ENCODE measurements at regions not wholly inside any gene's neighbourhood (a gene's known extent, or its start where the extent isn't known, plus 50 kb on each side); places are given as distances from the start of the nearest gene placed in this dataset.

DNA sequence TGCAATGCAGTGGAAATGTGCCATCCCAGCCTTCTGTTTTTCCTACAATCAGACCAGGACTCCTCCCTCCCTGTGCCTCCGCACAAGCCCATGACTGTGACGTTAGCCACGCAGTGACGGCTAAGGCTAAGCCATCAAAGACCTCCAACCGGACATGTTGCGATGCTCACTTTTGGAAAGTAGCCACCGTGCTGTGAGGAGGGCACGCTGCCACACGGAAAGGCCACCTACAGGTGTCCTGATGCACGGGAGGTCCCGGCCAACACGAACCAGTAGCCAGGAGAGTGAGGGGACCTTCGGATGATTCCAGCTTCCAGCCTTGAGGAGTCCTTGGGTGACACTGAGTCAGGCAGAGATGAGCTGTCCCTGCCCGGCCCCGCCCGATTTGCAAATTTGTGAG lies 53.9 kb downstream of the FOXL1 start:
- no peak for DNase-seq (ENCODE audit: low spot score)

DNA sequence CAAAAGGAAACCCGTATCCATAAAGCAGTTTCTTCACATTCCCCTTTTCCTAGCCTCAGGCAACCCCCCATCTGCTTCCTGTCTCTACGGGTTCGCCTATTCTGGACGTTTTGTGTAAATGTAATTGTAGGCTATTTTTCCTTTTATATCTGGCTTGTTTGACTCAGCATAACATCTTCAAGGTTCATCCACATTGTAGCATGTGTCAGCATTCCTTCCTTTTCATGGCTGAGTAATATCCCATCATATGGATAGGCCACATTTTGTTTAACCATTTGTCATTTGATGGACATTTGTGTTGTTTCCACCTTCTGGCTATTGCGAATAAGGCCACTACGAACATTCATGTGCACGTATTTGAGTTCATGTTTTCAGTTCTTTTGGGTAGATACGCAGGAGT lies 54.6 kb downstream of the FOXL1 start:
- DNase-seq (ENCODE audit: low spot score), result no peak

DNA sequence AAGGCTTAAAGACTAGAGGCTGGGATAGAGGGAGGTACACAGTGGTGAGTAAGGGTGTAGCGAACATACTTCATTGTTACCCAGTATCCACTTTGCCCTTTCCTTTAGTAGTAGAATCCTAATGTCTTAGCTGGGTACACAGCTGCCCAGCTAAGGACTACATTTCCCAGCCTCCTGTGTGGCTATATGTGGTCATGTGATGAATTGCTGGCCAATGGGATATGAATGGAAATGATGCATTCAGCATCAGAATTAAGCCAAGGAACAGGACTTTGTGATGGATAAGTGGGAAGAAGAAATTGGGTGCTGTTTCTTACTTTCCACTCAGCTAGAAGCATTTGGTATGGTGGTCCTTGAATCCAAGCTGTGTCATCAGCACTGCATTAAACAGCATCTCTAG lies 55.9 kb downstream of the FOXL1 start:
- DNase-seq (ENCODE audit: low spot score), result no peak

DNA sequence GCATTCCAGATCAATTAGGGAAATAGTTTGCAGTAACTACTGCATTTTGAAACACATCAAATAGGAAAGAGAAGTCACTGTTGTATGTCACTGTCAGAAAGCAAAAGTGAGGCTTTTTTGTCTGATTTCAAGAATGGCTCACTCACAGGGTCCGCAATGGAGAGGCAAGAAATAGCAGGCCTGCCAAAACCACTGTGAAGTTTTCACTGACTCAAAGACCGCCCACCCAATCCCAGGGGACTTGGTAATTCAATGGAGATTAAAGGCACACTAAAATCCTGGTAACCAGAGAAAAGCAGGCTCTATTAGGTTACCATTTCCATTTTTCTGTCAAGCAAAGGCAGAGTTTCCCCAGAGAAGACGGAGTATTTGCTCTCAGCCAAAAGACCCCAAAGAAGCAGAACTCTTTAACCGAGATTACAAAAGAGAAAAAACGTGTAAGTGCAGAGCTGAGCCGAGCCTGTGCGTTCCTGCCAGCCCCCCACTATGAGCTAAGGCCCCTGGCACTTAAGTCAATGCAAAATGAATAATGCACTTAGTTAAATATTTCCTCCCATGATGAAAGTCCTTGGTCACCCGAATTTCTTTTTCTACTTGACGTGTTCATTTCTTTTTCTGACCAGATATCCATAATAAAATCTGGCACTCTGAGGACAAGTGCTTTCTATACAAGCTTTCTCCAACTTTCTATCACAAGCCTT lies 57.0 kb downstream of the FOXL1 start:
- DNase-seq (ENCODE audit: low spot score), result no peak

- no peak for DNase-seq (ENCODE audit: low spot score)
Observed at GRCh38 chr16:86635926-86636325, 57.6 kb downstream of the FOXL1 start.

GRCh38 chr16:86637744-86638143 lies 59.4 kb downstream of the FOXL1 start:
- no peak for DNase-seq (ENCODE audit: low spot score)

GRCh38 chr16:86638642-86639041 lies 60.3 kb downstream of the FOXL1 start:
- DNase-seq (ENCODE audit: low spot score), result no peak

GRCh38 chr16:86639354-86639753 lies 61.0 kb downstream of the FOXL1 start:
- no peak for DNase-seq (ENCODE audit: low spot score)

DNA sequence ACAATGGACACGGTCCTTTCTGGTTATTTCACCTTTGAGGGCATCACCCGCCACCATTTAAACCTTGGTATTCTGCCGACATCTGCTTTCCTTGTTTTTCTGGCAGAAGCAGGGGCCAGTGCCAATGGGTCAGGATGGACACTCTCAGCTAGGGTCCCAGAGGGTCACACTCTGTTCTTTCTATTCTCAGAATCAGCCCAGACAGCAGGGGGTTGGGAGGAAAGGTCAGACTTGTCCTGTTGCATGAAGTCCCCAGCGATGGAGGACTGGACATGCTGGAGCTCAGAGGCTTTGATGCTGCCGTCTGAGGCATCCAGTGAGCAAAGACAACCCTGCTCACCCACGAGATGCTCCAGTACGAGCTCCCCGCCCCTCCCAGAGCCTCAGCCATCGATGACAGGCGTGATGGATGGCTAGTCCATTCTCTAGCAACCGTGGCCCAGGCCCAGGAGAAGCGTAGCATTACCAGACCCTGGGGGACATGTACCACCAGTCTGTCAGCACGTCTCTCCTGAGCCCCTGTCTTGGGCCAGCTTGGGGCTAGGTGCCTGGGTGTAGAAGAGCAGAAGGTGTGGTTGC lies 62.0 kb downstream of the FOXL1 start:
- no peak for DNase-seq (ENCODE audit: low spot score)

DNA sequence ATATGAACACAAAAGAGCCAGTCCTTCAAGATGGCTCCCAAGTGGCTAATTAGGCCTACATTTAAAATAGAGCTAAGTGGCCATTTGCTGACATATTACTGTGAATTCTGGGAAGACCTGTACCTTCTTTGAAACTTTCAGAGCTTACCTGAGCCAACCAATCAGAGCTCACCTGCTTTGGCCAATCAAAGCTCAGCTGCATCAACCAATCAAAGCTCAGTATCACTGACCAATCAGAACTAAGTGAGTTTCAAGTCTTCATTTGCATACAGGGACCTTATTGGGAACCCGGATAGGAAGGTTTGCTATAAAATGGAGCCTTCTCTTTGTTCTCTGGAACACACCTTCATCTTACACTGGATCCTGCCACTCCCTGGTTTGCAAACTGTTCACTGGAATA lies 63.7 kb downstream of the FOXL1 start:
- DNase-seq (ENCODE audit: low spot score), result no peak

DNA sequence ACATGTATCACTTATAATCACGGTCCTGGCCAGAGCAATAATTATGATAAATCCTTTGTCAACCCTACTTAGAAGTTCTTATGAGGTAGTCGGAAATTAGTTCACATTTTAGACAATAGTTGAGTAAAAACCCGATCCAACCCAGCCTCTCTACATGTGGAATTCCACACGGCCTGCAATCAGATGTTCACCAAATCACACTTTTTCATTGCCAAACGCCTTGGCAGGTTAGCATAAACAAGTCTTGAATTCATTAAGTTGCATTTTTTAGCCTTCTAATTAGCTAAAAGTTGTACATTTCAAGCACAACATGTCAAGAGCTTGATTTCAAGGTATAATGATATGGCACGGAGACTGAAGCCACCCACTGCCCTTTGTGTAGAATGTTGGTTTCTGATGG lies 65.3 kb downstream of the FOXL1 start:
- DNase-seq (ENCODE audit: low spot score), result no peak

DNA sequence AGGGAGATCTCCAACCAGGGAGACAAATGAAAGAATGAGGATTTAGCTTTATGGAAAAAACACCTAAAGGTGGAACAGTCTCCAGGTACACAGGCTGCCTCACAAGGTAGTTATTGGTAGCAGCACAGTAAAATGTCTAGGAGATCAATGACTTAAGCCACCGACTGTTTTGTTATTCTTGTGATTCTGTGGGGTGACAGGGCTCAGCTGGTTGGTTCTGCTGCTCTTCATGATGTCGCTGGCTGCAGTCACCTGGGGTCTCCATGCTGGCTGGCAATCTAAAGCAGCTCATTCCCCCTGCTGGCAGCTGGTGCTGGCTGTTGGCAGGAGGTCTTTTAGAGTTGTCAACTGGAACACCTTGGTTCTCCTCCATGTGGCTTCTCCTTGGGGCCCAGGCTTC lies 69.2 kb downstream of the FOXL1 start:
- DNase-seq (ENCODE audit: low spot score), result no peak

DNA sequence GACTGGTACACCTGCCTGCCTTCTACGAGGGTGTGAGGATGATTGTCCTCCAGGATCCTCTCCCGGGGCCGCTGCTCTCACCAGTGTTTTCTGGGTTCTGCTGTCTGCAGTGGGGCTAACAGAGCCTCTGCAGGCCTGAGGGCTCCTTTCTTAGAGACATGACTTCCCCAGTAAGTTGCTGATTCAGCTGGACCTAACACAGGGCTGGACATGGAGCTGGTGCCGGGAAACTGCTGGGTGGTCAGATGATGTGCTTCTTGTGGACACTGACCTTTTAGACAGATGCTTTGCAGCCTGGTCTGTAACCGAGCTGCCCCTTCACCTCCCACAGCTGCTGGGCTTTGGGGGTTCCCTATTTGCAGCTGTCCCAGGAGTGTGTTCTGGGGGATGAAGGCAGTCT lies 71.5 kb downstream of the FOXL1 start:
- no peak for DNase-seq (ENCODE audit: low spot score)

DNA sequence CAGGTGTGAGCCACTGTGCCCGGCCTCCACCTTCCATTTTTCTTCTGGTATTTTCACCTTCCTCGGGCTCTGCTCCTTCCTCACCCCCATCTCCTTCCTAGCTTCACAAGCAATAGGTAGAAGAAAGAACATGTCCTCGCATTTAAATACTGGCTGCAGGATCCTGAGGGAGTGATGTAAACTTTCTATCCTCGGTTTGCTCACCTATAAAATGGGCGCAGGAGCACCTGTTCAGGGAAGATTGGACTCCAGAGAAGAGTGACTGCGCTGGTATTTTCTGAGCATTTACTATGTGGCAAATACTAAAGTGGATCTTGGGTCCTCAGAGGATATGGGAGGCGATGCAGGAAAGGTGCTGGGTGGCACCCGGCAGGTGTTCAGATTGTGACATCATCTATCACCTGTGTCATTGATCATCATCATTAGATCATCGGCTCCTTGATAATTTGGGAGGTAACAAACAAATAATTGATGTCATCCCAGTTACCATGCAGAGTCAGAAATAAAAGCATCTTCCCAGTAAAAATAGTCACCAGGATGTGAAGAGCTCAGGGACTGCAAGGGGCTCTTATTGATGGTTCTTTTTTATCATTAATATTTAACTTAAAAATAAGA lies 72.8 kb downstream of the FOXL1 start:
- no peak for DNase-seq (ENCODE audit: low spot score)

DNA sequence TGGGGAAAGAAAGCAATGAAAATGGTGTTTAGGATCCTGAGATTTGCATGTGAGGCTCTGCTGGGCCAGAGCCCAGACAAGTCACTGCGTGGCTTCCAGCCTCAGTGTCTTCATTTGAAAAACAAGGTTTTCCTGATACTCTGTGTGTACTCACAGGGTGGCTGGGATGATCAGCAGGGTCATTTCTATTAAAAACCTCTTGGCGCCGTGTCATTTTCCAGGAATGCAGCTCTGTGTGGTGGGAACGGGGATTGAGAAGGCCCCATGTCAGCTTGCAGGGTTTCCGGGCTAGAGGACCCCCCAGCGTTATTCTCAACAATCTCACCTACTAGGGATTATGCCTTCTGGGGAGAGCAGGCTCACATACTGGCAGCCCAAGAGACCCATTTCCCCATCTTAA lies 73.5 kb downstream of the FOXL1 start:
- DNase-seq (ENCODE audit: low spot score), result no peak

DNA sequence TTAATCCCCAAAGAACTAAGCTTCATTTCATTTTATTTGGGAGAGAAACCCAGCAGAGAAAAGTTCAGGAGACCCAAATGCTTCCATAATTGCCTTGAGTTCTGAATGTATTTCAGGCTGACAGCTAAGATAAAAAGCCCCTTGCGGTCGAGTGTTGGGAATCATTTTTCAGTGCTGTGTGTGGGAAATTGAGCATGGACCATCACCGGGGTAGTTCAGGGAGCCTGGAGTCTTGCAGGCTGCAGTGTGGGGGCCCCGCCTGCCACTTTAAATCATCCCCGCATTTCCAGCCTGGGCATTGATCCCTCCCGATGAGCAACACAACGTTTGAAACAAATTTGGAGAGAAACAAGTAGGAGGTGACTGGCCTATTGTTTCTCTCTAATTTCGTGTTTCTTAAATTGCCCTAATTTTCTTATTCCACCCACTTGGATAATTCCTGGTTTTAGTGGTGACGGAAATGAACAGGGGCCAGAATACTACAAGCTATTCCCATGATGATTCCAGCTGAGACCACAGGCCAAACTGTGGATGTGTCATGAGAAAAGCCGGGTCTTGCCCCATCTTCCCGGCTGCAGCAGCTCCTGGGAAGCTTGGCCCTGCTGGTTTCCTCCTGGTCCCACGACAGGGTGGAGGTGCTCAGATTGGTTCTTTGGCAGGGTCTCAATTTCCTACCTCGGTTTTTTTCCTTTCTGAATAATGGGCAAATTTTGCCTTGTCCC lies 75.1 kb downstream of the FOXL1 start:
- no peak for DNase-seq (ENCODE audit: low spot score)

- no peak for DNase-seq (ENCODE audit: low spot score)
Observed at GRCh38 chr16:86657972-86658371, 79.6 kb downstream of the FOXL1 start.

DNA sequence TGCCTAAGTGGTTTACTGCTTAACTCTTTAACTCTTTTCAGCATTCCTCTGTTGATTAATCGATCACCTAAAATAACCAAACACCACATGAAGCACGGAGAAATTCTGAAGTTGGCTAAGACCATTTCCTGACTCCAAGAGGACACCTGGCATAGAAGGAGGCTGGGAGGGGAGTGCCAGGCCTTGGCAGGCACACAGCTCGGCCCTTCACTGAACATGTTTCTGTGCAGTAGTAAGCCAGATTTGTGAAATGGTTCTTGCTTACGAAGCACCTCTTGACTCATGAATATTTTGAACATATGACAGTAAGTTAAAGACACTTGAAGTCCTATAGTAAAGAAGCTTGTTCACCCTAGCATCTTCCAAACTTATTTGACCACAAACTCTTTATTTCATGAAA lies 82.3 kb downstream of the FOXL1 start:
- DNase-seq (ENCODE audit: low spot score), result no peak

- DNase-seq (ENCODE audit: low spot score), result no peak
Observed at GRCh38 chr16:86661706-86662105, 83.4 kb downstream of the FOXL1 start.

DNA sequence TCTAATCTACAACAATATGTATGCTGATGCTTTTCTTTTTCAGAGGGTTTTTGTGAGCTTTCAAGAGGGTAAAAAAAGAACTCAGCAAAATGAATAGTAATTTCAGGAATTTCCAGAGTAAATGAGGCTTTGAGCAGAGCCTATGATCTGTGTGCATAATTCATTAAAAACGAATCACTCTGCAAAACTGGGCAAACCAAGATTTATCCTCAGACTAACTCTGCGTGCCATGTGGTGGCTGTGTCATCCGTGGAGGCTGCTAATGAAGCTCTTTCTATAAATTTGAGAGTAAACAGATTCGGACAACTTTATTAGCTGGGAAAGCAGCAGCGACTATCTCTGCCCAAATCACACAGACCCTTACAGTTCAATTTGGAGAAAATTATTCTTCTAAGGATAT lies 83.8 kb downstream of the FOXL1 start:
- no peak for DNase-seq (ENCODE audit: low spot score)

- DNase-seq (ENCODE audit: low spot score), result no peak
Observed at GRCh38 chr16:86662740-86663139, 84.4 kb downstream of the FOXL1 start.

DNA sequence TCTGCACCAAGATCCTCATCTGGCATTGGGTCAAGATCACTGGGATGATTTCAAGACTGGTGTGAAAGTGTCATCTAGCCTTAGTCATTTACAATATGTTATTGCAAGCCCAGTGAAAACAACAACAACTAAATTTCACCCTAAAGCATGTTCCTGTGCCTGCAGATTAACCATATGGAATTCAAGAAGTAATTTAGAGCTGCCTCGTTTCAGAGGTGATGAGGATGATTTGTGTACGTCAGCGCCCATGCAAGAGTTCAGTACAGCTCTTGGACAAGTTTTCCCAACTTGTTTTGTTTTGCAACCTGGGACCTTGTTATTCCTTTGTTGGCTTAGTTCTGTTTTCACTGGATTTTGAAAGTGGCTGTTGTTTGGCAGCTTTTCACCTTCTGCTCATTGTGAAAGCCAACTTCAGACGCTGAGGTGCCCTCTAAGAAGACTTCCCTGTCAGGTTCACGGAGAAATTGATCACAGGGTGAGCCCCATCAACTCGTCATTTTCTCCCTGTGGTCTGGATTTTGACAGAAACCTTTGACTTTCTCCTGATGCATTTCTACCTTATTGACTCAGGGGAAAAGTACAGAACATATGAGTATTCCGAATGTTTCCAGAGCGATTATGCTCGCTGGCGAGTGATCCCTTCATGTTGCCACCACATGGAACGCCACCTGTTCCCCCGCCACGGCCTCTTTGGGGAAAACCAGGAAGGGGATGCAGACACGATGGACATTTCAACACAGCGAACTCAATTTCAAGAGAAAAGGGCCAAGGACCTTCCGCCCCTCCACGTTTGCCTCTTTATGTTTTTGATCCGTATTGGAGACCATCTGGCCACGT lies 85.6 kb downstream of the FOXL1 start:
- peak; percentile 42 for DNase-seq (ENCODE audit: low spot score)

Measured in LoVo (cell line).